GM13976 (cell line): ENCODE measurements at regions not wholly inside any gene's neighbourhood (a gene's known extent, or its start where the extent isn't known, plus 50 kb on each side); places are given as distances from the start of the nearest gene placed in this dataset.
A peak's percentile ranks its signal among the peaks of the same experiment; 100 is the strongest.

Experiments used
- DNase-seq: peaks from one replicate; pipeline ENCODE4 v3.0.0; 2012; ENCODE audit warnings: low spot score
- in situ Hi-C: fragments of 300-500 bp; cut with MboI; formaldehyde crosslinking; loops from one replicate; pipeline ENCODE4 v1.12.0; 2022; ENCODE audit warnings: low sequenced_read_pairs, mixed read lengths, inconsistent platforms; ENCODE audit not compliant: unreplicated experiment
- TF ChIP-seq, protein P1 (sequence below): IDR thresholded peaks from 2 replicates; pipeline ENCODE4 v1.5.1; 2012; ENCODE audit warnings: borderline replicate concordance, mild to moderate bottlenecking; ENCODE audit not compliant: insufficient read depth; ENCODE audit errors: extremely low read depth, missing control alignments, control extremely low read depth

DNA sequence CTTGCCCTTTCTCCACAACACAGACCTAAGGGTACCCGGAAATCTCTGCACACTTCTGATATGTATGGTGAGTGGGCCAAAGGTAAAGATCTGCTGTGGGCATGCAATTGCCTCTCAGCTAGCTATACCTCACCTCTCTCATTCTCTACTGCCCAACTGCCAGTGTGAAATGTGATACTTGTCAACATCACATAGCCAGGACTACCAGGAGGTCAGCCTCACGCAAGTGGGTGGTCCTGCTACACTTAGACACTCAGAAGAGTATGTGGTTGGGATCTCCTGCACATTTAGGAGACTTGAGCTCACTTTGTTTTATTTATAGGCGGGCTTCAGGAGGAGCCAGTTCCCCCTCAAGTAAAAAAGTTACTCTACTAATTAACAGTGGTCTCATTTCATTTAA, 88.0 kb upstream of the MAN2A1 start:
- in situ Hi-C loops = no loop called here
- TF ChIP-seq, protein P1, sequence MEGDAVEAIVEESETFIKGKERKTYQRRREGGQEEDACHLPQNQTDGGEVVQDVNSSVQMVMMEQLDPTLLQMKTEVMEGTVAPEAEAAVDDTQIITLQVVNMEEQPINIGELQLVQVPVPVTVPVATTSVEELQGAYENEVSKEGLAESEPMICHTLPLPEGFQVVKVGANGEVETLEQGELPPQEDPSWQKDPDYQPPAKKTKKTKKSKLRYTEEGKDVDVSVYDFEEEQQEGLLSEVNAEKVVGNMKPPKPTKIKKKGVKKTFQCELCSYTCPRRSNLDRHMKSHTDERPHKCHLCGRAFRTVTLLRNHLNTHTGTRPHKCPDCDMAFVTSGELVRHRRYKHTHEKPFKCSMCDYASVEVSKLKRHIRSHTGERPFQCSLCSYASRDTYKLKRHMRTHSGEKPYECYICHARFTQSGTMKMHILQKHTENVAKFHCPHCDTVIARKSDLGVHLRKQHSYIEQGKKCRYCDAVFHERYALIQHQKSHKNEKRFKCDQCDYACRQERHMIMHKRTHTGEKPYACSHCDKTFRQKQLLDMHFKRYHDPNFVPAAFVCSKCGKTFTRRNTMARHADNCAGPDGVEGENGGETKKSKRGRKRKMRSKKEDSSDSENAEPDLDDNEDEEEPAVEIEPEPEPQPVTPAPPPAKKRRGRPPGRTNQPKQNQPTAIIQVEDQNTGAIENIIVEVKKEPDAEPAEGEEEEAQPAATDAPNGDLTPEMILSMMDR = no peak
- no peak for DNase-seq

DNA sequence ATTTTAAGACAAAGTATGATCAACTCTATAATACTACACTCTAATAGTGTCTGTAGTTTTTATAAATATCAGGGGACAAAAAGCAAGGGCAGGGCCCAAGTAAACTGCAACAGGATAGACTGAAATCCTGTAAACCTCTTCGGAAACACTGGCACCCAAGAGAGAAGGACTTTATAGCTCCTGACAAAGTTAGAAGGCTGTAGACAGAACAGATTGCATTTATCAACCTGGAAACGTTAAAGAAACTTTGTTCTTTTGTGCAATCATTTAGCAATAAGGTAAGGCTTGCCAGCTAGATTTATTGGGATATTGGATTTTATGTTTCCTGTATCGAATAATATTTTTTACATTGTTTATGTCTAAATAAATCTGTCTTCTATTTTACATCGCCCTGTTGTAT, 91.8 kb upstream of the MAN2A1 start:
- no peak for DNase-seq
- TF ChIP-seq, protein P1 = no peak
- in situ Hi-C loops = no loop called here

DNA sequence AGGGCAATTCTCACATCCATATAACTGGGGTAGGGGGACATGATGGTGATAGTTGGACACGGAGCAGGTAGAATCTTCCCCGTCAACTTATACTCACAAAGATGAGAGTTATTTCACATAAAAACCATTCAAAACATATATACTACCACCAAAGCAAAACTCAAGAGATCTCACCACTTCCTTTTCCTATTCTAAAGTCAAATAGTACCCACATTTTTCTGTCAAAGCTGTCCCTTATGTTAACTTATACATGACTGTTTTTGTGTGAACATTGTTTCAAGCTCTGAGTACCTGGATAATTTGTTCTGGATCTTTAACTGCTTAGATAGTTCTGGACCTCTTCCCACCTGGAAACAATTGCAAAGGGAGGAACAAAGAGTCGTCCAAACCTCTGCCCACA, 95.5 kb upstream of the MAN2A1 start:
- DNase-seq = no peak
- in situ Hi-C loops = no loop called here
- TF ChIP-seq, protein P1 = no peak

DNA sequence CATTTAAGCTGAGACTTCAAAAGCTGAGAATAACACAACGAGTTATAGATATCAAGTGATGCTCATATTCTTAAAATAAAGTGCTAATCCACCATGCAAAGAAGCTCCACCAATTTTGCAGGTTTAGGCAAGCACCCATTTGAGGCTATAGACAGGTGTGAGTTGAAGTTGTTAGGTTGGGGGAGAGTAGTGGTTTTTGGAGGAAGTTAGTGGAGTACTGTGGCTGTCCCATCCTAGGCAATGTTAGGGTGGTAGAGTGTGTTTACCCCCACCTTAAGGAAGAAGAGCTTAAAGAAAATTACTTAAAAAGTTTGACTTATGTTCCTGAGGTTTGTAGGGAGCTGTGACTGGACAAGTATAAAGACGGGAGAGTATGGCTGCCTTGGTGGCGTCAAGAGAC, 98.9 kb upstream of the MAN2A1 start:
- in situ Hi-C loops = no loop called here
- no peak for DNase-seq
- TF ChIP-seq, protein P1 = no peak

DNA sequence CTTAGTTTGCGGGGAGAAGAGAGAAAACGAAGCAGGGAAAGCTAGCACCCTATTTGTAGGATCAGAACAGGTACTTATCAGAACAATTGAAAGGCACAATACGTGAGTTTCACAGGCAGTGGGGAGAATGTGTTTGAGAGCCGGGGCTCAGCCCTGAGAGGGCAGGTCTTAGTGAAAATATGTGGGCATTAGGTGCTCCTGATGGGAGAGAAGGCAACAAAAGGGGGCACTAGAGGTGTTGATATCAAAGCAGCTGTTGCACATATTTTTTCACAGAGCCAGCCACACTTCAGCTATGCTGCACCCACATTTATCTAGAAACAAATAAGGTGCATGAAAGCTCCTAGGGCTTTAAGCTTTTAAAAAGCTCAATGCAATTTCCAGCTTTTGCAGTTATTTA, 99.7 kb upstream of the MAN2A1 start:
- TF ChIP-seq, protein P1 = no peak
- in situ Hi-C loops = no loop called here
- peak; percentile 9 for DNase-seq

DNA sequence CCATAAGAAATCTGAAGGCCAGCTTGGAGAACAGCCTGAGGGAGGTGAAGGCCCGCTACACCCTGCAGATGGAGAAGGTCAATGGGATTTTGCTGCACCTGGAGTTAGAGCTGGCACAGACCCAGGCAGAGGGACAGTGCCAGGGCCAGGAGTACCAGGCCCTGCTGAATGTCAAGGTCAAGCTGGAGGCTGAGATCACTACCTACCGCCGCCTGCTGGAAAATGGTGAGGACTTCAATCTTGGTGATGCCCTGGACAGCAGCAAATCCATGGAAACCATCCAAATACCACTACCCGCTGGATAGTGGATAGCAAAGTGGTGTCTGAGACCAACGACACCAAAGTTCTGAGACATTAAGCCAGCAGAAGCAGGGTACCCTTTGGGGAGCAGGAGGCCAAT, 100.5 kb upstream of the MAN2A1 start:
- DNase-seq = no peak
- TF ChIP-seq, protein P1 = no peak
- in situ Hi-C loops = no loop called here
